ENCODE measurements at regions not wholly inside any gene's neighbourhood (a gene's known extent, or its start where the extent isn't known, plus 50 kb on each side); places are given as distances from the start of the nearest gene placed in this dataset.

GRCh38 chr4:181258569-181258968 lies 984.6 kb upstream of the TENM3 start:
- no peak for TF ChIP-seq POLR2A (IDR thresholded peaks at IDR 0.05; ENCODE audit: low read length)
- TF ChIP-seq GATA1 (IDR thresholded peaks at IDR 0.05; ENCODE audit: low read depth, low read length), result no peak

Data from erythroblast (primary cell).